Mucosa of descending colon (tissue), 3 donors: ENCODE measurements at regions not wholly inside any gene's neighbourhood (a gene's known extent, or its start where the extent isn't known, plus 50 kb on each side); places are given as distances from the start of the nearest gene placed in this dataset.
A peak's percentile ranks its signal among the peaks of the same experiment; 100 is the strongest.

ENCODE experiments used
- ATAC-seq: fragments of 200-7000 bp; cut with Tn5 transposase; one replicate; pipeline ENCODE4 v1.9.1; 2020; ENCODE audit warnings: mild to moderate bottlenecking, moderate library complexity
- DNase-seq, 3 donors: peaks; one replicate each; pipeline ENCODE4 v3.0.0-alpha.2; 2020
- H3K36me3 ChIP-seq: fragments of 200-600 bp; one replicate; pipeline ENCODE4 v1.8.0; 2021; ENCODE audit warnings: low read depth, mild to moderate bottlenecking
- H3K4me1 ChIP-seq: fragments of 200-600 bp; one replicate; pipeline ENCODE4 v1.8.0; 2021; ENCODE audit warnings: low read depth, mild to moderate bottlenecking
- H3K4me3 ChIP-seq: fragments of 200-600 bp; one replicate; pipeline ENCODE4 v1.8.0; 2021; ENCODE audit warnings: mild to moderate bottlenecking
- H3K9me3 ChIP-seq: fragments of 200-600 bp; one replicate; pipeline ENCODE4 v1.8.0; 2021; ENCODE audit warnings: mild to moderate bottlenecking
- CTCF ChIP-seq: fragments of 200-600 bp; IDR thresholded peaks from one replicate; pipeline ENCODE4 v1.8.0; 2022; ENCODE audit warnings: antibody characterized with exemption, mild to moderate bottlenecking
- intact Hi-C, 2 donors: fragments of 100-400 bp; cut with DNase I in 1 of 2; cut with micrococcal nuclease in 1 of 2; formaldehyde crosslinking; loops; one replicate each; pipeline versions ENCODE4 v1.11.0 to v1.11.1; 2022; cut with DNase I, micrococcal nuclease
- donor health status: DM: no; HTN: no; CAD: no; lungs with moderate emphysema.
- donor health status: DM: no; HTN: no; CAD: no.
- donor health status: DM: no; HTN: yes; CAD: no.

- DNase-seq (no peak), ATAC-seq (no peak)
- no peak for TF ChIP-seq CTCF
- no peak overlapping the region for H3K4me3 ChIP-seq
- H3K4me1 ChIP-seq: no peaks in the 10 kb centered on the region
- intact Hi-C loops: no loop called here
- no peaks in the 10 kb centered on the region for H3K36me3 ChIP-seq
- no peaks in the 10 kb centered on the region for H3K9me3 ChIP-seq
Measured at GRCh38 chr4:173700650-173701049, 170.6 kb upstream of the HAND2 start.

- TF ChIP-seq CTCF: no peak
Measured at GRCh38 chr4:173699841-173700475, 169.9 kb upstream of the HAND2 start.

GRCh38 chr4:173698557-173699262 lies 168.7 kb upstream of the HAND2 start:
- intact Hi-C loops: no loop called here
- ATAC-seq: no peak
- H3K4me3 ChIP-seq: no peak overlapping the region
- no peak for TF ChIP-seq CTCF
- H3K4me1 ChIP-seq: no peaks in the 10 kb centered on the region
- no peaks in the 10 kb centered on the region for H3K9me3 ChIP-seq
- H3K36me3 ChIP-seq: no peaks in the 10 kb centered on the region
- no peak for DNase-seq

More at GRCh38 chr4:173699841-173700475, 169.9 kb upstream of the HAND2 start:
- Histone ChIP-seq H3K4me1 (no peaks in the 10 kb centered on the region), H3K36me3 (no peaks in the 10 kb centered on the region), H3K9me3 (no peaks in the 10 kb centered on the region), H3K4me3 (no peak overlapping the region)
- intact Hi-C loops: no loop called here
- no peak for DNase-seq
- ATAC-seq: no peak

GRCh38 chr4:173697840-173698239 lies 167.8 kb upstream of the HAND2 start:
- no peak for ATAC-seq

GRCh38 chr4:173696551-173696950 lies 166.5 kb upstream of the HAND2 start:
- DNase-seq (no peak), ATAC-seq (peak; percentile 82)
- intact Hi-C loops: no loop called here

More at GRCh38 chr4:173697840-173698239, 167.8 kb upstream of the HAND2 start:
- Histone ChIP-seq H3K4me3 (no peak overlapping the region), H3K4me1 (no peaks in the 10 kb centered on the region), H3K36me3 (no peaks in the 10 kb centered on the region), H3K9me3 (no peaks in the 10 kb centered on the region)
- TF ChIP-seq CTCF: no peak
- intact Hi-C loops: no loop called here
- no peak for DNase-seq

More at GRCh38 chr4:173696551-173696950, 166.5 kb upstream of the HAND2 start:
- Histone ChIP-seq H3K4me3 (no peak overlapping the region), H3K36me3 (no peaks in the 10 kb centered on the region), H3K4me1 (no peaks in the 10 kb centered on the region), H3K9me3 (no peaks in the 10 kb centered on the region)
- TF ChIP-seq CTCF: no peak
